AG04450 (cell line): ENCODE measurements at regions not wholly inside any gene's neighbourhood (a gene's known extent, or its start where the extent isn't known, plus 50 kb on each side); places are given as distances from the start of the nearest gene placed in this dataset.
"Not testable (repeated sequence)": the region's sequence is repeated elsewhere in the genome, so short reads cannot be mapped to it uniquely, and the experiment has no call there.

Experiments
- CTCF ChIA-PET: fragments of 300-600, 350-600 bp; formaldehyde crosslinking; extraction: SDS; loops from one replicate; lab custom pipeline; 2022; ENCODE audit warnings: antibody characterized with exemption, inconsistent platforms; lab: Charles Lee
- POLR2A ChIA-PET: fragments of 350-600 bp; formaldehyde crosslinking; extraction: SDS; loops from one replicate; lab custom pipeline; 2021; ENCODE audit warnings: antibody characterized with exemption, inconsistent platforms; lab: Yijun Ruan, JAX
- DNase-seq: peaks from one replicate; pipeline ENCODE4 v3.0.0-alpha.2; 2011; ENCODE audit warnings: low read depth, low spot score
- H3K27ac ChIP-seq: one replicate; pipeline ENCODE4 v1.5.1; 2012; ENCODE audit warnings: low read depth, low read length, control low read depth
- H3K27me3 ChIP-seq: one replicate; pipeline ENCODE4 v1.6.0; 2012; ENCODE audit warnings: low read length; ENCODE audit not compliant: control insufficient read depth, insufficient read depth
- H3K4me3 ChIP-seq: 2 replicates; pipeline ENCODE4 v1.5.1; 2011; ENCODE audit warnings: mild to moderate bottlenecking, low read depth, low read length, control low read depth
- H3K9me3 ChIP-seq: 2 replicates; pipeline ENCODE4 v1.5.1; 2012; ENCODE audit warnings: low read length; ENCODE audit not compliant: control insufficient read depth, insufficient read depth
- CTCF ChIP-seq: IDR thresholded peaks from 2 replicates; pipeline ENCODE4 v1.5.1; 2011; ENCODE audit warnings: low read depth, low read length, control low read depth, inconsistent platforms

GRCh38 chr12:59321278-59321677 is 274.6 kb upstream of the SLC16A7 start:
- TF ChIP-seq CTCF = no peak
- Histone ChIP-seq H3K9me3 (no peaks in the 10 kb centered on the region), H3K27ac (no peak overlapping the region), H3K4me3 (no peak overlapping the region), H3K27me3 (no peaks in the 10 kb centered on the region)
- ChIA-PET CTCF (no interaction called here), POLR2A (no interaction called here)
- no peak for DNase-seq

- Histone ChIP-seq H3K9me3 (no peaks in the 10 kb centered on the region), H3K27me3 (no peaks in the 10 kb centered on the region), H3K27ac (no peak overlapping the region), H3K4me3 (no peak overlapping the region)
- DNase-seq = no peak
- ChIA-PET CTCF (interaction anchor here (0.6 kb wide), 1 partner anchor 1328 kb away, joined by 3 read pairs; no protein-coding TSS in a partner anchor), POLR2A (no interaction called here)
- TF ChIP-seq CTCF = no peak
These were observed 275.7 kb upstream of the SLC16A7 start for GRCh38 chr12:59320112-59320511.

- no peak for TF ChIP-seq CTCF
- DNase-seq = no peak
- Histone ChIP-seq H3K4me3 (no peak overlapping the region), H3K27me3 (no peaks in the 10 kb centered on the region), H3K9me3 (no peaks in the 10 kb centered on the region), H3K27ac (no peak overlapping the region)
- ChIA-PET CTCF (no interaction called here), POLR2A (no interaction called here)
These were observed 276.9 kb upstream of the SLC16A7 start for GRCh38 chr12:59318940-59319339.

GRCh38 chr12:59317598-59317997 is 278.2 kb upstream of the SLC16A7 start:
- TF ChIP-seq CTCF = no peak
- Histone ChIP-seq H3K27ac (no peak overlapping the region), H3K27me3 (no peaks in the 10 kb centered on the region), H3K9me3 (no peaks in the 10 kb centered on the region), H3K4me3 (no peak overlapping the region)
- POLR2A ChIA-PET = no interaction called here
- CTCF ChIA-PET = no interaction called here
- DNase-seq = no peak

GRCh38 chr12:59316938-59317337 is 278.9 kb upstream of the SLC16A7 start:
- no peak overlapping the region for H3K27ac ChIP-seq
- TF ChIP-seq CTCF = no peak
- no peak for DNase-seq
- no peaks in the 10 kb centered on the region for H3K27me3 ChIP-seq
- H3K4me3 ChIP-seq = no peak overlapping the region
- ChIA-PET POLR2A (no interaction called here), CTCF (no interaction called here)
- H3K9me3 ChIP-seq = no peaks in the 10 kb centered on the region

- POLR2A ChIA-PET, DNase-seq, H3K4me3 ChIP-seq, H3K27ac ChIP-seq, H3K27me3 ChIP-seq, H3K9me3 ChIP-seq, CTCF ChIA-PET: not testable (repeated sequence)
These were observed 279.5 kb upstream of the SLC16A7 start for GRCh38 chr12:59316354-59316753.
